Left cardiac atrium (tissue), 4 donors: ENCODE measurements at regions not wholly inside any gene's neighbourhood (a gene's known extent, or its start where the extent isn't known, plus 50 kb on each side); places are given as distances from the start of the nearest gene placed in this dataset.
"Not testable (repeated sequence)": the region's sequence is repeated elsewhere in the genome, so short reads cannot be mapped to it uniquely, and the experiment has no call there.

Source experiments
- ATAC-seq, 2 donors: fragments of 200-7000 bp; cut with Tn5 transposase; one replicate each; pipeline ENCODE4 v1.9.1; 2020; ENCODE audit warnings: mild to moderate bottlenecking in 2 of 2, moderate library complexity in 2 of 2
- DNase-seq: peaks from one replicate; pipeline ENCODE4 v3.0.0-alpha.2; 2020
- intact Hi-C, 2 donors: fragments of 100-400 bp; cut with DNase I; formaldehyde crosslinking; loops; one replicate each; pipeline versions ENCODE4 v1.14.1 to v1.15.1; 2022 to 2023
- donor health status: DM: no; HTN: yes; CAD: no.
- donor health status: DM: no; HTN: yes; CAD: no; lungs with severe emphysema.
- donor health status: DM: yes; HTN: yes; CAD: no.
- donor health status: Dilated cardiomyopathy.

DNA sequence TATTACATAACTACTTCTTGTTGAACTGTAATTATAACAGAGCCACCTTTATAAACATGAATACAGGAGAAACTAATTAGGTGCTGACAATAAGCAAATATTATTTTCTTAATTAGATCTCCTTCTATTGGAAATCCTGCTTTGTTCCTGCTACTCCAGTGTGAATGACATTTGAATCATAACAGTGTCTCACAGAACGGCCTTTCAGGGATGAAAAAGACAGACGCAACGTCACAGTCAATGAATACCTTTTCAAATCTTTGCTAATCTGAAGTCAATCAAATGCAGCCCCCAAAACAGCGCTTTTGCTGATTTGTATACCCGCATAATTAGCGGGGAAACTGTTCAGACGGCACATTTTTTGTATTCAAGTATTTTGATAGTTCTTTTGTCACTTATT lies 240.4 kb upstream of the CDH8 start:
- no peak for ATAC-seq
- DNase-seq: no peak

DNA sequence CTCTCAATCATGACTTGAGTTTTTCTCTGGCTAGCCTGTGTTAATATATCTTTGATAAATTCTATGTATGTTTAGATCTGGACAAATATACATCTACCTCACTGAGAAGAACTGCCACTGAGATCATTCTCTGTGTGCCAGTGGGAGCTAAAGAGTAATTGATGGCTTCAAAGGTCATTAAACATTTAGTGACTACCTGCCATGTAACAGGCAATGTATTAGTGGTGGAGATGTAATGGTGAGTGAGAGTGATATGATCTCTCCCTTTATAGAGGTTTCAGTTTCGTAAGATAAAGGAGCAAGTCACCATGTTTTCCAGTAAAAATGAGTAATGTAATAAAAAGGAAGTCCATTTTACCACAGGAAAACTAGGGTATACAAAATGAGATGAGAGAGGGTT lies 235.8 kb upstream of the CDH8 start:
- ATAC-seq: no peak
- DNase-seq: no peak
- intact Hi-C loops: no loop called here

More for the DNA sequence above, 240.4 kb upstream of the CDH8 start:
- intact Hi-C loops: no loop called here

DNA sequence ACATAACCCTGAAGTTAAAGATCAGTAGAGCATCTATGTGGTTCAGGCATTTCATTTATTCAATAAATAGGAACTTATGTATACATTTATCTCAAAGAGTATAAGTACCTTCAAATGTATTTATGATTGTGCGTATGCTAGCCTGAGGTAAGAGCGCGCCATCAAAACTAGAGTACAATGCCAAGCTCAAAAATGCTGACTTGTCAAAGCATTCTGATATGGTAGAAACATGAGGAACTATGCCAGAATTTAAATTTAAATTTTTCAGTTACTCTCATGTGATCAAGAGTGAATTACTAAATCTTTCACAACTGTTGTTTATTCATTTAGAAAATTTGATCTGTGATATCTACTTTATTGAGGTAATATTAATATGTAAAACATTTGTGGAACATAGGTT lies 225.5 kb upstream of the CDH8 start:
- intact Hi-C loops: no loop called here
- ATAC-seq: no peak

DNA sequence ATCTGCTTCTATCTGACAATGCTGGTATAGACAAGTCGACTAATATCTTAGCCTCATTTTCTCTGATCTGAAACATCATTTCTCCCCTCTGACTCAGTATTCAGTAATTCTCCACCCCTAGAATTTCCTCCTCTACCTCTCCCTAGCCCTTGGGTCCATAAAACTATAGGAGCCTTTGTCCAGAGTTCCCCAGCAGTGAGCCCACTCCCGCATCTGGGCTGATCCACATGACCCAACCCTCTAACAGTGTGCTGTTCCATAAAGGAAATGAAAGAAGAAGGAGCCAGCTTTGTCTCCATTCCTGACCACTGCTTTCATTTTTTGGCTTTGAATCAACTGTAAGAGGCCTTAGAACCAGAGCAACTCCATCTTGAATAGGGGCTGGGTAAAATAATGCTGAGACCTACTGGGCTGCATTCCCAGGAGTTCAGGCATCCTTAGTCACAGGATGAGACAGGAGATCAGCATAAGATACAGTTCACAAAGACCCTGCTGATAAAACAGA lies 222.7 kb upstream of the CDH8 start:
- ATAC-seq, DNase-seq, intact Hi-C loops: not testable (repeated sequence)

More for the DNA sequence above, 225.5 kb upstream of the CDH8 start:
- no peak for DNase-seq

DNA sequence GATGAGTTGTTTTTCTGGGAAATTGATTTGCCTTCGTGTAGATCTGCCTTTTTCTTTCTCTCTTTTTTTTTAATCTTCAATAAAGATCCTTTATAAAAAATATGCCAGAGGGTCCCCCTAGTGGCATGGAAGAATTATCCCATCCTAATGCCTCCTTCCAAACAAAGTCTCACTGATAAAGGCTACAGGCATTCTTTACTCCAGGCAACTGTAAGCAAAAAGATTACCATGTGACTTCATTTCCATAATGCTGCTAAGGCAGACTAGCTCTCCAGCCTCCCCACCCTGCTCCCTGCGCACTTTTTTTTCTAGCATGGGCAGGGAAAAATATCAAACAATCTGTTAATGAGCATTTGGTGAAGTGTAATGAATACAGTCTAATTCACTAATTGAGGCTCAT lies 220.2 kb upstream of the CDH8 start:
- DNase-seq (no peak), ATAC-seq (no peak)
- intact Hi-C loops: no loop called here

DNA sequence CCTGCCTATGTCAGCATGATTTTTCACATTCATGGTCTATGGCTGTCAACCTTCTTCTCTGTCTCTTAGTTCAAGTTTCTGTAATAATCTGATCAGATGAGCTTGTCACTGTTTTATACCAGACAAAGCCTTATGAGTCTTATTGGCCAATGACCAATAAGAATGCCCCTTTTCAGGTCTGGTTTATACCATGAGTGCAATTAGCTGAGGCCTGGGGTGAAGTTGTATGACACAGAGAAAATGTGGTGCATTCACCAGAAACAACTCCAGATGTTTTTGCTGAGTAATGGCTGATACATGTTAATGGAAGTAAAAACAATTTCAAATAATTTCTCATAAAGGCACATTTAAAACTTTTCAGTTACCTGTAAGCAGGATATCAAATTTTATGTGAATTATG lies 218.6 kb upstream of the CDH8 start:
- intact Hi-C loops: no loop called here
- ATAC-seq (no peak), DNase-seq (no peak)

DNA sequence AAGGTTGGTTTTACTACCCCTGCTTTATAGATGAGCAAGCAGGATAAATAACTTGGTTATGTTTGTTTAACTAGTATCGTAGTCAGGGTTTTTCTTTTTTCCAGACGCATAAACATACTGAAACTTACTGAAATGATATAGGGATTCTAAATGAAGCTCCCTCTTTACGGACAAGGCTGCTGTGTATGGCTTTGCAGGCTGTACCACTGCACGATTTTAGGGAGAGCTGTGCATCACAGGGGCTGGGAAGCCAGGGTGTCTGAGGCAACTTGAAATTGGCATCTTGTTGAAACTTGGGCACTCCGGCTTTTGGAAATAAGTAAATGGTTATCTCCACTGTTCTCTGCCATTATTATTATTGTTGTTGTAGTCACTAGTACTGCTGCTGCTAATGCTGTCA lies 218.1 kb upstream of the CDH8 start:
- no peak for DNase-seq
- no peak for ATAC-seq
- intact Hi-C loops: no loop called here

DNA sequence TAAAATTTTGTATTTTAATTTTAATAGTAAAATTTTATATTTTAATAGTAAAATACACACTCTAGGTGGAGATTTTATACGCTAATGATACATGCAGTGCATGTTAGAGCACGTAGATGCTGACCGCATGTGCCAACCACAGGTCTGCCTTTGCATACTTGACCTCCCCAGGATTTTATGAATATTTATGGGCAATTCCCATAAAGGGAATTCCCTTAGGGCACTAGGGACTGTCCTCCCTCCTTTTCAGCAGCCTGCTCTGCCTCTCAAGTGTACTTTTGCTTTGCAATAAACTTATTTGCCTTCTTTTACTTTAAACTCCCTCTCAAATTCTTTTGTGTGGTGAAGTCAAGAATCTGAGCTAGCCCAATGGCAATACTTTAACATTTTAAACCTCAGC lies 217.7 kb upstream of the CDH8 start:
- intact Hi-C loops: no loop called here
- DNase-seq (no peak), ATAC-seq (no peak)

DNA sequence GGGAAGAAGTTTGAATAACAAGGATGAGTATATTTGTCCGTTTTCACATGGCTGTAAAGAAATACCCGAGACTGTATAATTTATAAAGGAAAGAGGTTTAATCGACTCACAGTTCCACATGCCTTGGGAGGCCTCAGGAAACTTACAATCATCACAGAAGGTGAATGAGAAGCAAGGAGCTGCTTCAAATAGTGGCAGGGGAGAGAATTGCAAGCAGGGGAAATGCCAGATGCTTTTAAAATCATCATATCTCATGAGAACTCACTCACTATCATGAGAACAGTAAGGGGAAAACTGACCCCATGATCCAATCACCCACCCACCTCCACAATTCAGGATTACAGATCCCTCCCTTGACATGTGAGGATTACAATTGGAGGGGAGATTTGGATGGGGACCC lies 212.8 kb upstream of the CDH8 start:
- DNase-seq (no peak), ATAC-seq (no peak)
- intact Hi-C loops: no loop called here

DNA sequence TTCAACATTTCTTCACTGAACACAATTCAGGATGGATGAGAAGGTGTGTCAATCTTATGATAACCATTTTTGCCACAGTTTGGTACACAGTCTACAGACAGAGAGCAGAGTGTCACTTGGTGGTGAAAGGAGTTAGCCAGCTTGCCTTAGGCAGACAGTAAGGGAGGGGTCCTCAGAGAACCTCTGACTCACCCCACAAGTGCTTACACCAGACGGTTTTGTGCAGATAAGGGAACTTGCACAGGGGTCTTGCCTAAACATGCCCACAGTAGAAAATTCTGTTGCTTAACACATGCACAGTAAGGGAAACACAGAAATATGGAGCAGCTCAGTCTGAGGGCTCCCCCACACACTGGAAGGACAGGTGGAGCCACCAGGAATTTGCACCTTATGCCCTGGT lies 204.5 kb upstream of the CDH8 start:
- DNase-seq (no peak), ATAC-seq (no peak)
- intact Hi-C loops: no loop called here

DNA sequence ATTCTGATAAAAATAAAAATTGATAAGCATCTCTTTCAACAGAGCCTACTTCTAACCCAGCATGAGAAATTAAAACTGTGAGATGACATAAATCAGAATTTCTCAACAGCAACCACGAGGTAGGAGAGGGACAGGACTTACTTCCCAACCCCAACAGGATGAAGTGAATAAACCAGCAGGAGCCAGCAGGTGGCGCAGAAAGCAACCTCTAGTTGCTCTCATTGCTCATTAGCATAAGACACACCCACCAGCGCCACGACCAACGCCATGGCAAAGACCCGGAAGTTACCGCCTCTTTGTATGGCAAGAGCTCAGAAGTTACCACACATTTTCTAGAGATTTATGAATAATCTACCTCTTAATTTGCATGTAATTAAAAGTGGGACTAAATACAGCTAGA lies 189.4 kb upstream of the CDH8 start:
- intact Hi-C loops: no loop called here
- ATAC-seq: peak; percentile 79 to 86
- peak; percentile 79 for DNase-seq

DNA sequence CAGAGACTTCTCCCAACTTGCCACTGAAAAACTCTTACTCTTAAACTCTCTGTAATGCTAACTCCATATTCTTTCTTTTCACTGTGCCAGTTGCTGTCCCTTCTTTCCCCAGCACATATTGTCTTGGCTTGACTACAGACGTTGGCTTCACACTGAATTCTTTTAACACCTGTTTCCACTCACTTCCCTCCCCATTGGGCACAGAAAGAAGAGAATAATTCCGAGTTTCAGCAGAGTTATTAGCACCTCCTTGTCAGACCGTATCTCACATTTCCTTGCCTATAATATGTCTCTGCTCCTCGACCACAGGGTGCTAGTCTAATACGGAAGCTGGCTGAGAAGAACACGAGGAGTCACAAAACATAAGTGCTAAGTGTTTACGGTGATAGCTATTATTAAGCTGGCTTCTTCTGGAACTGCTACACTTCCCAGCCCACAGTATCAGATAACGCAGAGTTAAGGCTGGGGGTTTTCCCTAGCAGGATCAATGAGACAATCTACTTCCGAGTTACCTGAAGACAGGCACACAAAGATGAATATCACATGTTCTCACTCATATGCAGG lies 188.5 kb upstream of the CDH8 start:
- ATAC-seq: no peak
- intact Hi-C loops: no loop called here
- no peak for DNase-seq

DNA sequence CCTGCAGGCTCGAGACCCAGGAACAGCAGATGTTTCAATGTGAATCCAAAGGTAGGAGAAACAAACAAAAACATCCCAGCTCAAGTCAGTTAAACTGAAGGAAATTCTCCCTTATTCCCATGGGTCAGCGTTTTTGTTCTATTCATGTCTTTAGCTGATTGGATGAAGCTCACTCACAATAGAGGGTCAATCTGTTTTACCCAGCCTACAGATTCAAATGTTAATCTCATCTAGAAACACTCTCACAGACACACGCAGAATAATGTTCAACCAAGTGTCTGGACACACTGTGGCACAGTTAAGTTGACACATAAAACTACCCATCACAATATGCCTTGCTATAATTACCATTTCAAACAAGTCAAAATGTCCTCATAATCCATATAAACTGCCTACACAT lies 180.6 kb upstream of the CDH8 start:
- DNase-seq: no peak
- ATAC-seq: no peak
- intact Hi-C loops: no loop called here

DNA sequence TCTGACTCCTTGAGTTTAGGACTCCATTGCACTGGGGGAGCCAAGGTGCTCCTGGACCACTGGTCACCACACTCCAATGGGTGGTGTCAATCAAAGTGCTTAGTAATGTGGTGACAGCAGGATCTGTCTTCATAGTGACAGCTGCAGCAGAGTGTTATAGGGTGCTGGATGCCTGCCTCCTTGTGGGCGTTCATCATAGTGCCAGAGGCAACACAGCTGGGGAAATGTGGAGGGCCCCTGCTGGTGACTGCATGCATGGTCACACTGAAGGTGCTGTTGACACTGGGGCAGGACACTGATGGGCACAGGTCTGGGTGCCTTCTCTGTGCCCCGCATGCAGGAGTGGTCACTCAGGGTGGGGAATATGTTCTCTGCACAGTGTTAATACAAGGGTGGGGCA lies 177.5 kb upstream of the CDH8 start:
- intact Hi-C loops: no loop called here
- ATAC-seq (no peak), DNase-seq (no peak)

DNA sequence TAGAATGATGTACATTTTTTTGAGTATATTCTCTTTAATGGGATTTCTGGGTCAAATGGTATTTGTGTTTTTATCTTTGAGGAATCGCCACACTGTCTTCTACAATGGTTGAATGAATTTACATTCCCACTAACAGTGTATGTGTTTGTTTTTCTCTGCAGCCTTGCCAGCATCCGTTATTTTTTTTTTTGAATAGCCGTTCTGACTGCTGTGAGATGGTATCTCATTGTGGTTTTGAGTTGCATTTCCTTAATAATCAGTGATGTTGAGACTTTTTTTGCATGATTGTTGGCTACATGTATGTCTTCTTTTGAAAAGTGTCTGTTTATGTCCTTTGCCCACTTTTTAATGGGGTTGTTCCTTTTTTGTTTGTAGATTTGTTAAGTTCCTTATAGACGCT lies 172.7 kb upstream of the CDH8 start:
- intact Hi-C loops: no loop called here
- ATAC-seq (no peak), DNase-seq (no peak)

DNA sequence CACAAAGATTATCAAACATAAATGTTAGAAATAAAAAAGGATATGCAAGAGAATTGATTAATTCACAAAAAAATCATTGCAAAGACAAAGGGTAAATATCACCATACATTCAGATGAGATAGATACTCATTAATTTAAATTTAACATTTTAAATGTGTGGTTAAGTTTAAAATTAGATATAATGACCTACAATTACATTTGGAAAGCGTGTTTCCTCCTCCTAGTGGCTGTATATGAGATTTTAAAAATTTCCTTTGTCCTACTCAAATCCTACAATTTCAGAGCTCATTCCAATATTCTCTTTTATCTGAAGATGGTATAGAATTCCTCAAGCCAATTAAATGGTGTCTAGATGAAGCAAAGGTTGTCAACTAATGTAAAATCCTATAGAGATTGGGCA lies 169.2 kb upstream of the CDH8 start:
- intact Hi-C loops: no loop called here
- ATAC-seq (no peak), DNase-seq (no peak)

DNA sequence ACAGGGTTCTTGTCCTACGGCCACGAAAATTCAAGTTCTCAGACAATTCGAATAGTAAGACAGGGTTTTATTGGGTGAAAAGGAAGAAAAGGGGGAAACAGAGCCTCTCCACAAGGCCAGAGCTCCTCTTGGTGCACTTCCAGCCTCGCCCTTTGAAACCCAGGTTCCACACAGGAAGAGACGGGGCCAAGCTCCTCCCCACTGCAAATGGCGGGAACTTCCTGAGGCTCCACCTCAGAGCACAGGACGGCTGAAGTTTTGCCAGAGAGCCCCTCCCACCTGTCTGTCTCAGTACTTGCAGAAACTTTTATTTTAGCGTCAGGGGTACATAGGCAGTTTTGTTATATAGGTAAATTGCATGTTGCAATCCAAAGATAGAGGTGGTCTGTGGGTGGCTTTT lies 165.7 kb upstream of the CDH8 start:
- DNase-seq (no peak), ATAC-seq (no peak)
- intact Hi-C loops: no loop called here

DNA sequence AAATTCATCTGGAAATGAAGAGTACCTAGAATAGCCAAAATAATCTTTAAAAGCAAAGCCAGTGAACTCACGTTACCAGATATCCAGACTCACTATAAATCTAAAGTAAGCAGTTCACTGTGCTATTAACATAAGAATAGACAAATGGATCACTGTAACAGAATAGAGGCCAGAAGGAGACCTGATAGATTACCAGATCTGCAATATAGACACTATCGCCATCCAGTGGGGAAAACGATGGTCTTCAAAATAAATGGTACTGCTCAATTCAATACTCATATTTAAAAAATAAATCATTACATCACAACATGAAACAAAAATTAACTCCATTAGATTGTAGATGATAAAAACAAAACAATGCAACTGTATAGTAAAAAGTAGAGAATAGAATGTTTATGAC lies 158.6 kb upstream of the CDH8 start:
- intact Hi-C loops: loop anchor here in 1 of 2 donors (5.0 kb wide), 1 partner anchor 1092 kb away; no protein-coding TSS in a partner anchor
- DNase-seq: no peak
- no peak for ATAC-seq

DNA sequence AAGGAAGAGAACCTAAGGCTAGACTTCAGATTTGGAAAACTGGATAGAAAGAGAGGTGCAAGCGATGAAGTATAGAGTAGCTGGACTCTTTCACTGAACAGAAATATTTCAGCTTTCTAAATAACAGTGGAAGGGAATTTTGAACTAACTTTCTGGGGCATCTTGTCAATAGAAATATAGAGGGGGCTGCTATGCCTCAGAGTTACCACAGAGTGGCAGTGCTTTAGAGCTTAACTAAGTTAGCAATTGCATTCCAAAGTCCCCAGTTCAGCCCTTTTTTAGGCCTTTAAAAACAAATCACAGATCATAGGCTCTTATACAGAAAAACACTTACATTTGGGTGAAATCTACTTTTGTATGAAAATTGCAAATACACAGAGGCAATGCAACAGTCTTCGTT lies 154.2 kb upstream of the CDH8 start:
- intact Hi-C loops: loop anchor here in 1 of 2 donors (5.0 kb wide), 1 partner anchor 1097 kb away; no protein-coding TSS in a partner anchor
- no peak for ATAC-seq
- no peak for DNase-seq

DNA sequence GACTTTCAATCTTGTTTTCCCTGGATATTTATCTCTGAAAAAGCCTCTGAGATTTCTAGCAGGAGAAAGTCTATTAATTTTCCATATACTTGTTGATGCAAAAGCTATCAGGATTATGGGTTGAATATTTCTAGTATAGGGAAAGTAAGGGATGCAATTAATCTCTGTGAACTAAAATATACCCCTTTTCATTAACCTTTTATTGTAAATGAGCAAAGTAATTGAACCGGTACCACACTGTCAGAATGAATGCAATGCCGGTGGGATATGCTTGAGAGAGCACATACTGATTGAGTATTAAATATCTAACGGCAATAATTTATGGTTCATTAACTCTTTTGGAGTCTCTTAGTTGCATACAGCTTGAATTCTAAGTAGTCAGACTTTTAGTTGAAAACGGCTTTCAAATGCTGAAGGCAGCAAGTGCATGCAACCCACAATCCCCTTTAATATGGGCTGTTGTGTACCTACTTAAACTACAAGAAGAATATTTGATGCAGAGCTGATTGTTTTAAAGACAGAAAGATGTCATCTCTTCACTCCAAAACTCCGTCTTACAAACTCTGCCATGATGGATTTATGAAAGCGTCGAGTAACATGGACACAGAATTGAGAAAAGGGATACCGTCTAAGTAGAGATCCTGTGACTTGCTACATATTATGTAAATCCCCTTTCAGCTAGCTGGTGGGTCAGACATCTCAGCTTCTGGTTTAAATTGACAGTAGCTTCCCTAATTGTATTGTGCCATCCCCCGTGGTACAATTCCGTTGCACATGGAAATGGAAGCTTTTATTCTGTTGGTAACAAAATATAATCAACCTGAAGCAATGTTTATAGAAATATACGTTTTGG lies 141.3 kb upstream of the CDH8 start:
- intact Hi-C loops: no loop called here
- ATAC-seq (no peak), DNase-seq (no peak)

DNA sequence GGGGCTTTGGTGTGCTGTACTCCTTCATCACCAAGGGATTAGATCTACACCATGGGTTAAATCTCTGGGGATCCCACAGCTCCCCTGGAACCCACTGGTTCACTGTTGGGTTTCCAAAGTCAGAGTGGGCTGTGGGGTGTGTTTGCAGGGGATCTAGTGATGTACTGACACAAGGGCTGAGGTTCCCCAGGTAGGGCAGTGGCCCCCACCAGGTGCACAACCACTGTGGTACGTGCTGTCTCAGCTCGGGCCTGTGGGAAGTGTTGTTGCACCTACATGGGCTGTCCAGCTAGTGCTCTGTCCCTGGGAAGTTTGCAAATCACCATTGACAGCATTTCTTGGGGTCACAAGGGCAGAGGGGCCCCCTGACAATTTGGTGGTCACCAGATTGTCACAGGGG lies 134.4 kb upstream of the CDH8 start:
- DNase-seq: no peak
- intact Hi-C loops: no loop called here
- ATAC-seq: no peak
